ENCODE measurements at regions not wholly inside any gene's neighbourhood (a gene's known extent, or its start where the extent isn't known, plus 50 kb on each side); places are given as distances from the start of the nearest gene placed in this dataset.
"Not testable (repeated sequence)": the region's sequence is repeated elsewhere in the genome, so short reads cannot be mapped to it uniquely, and the experiment has no call there.

DNA sequence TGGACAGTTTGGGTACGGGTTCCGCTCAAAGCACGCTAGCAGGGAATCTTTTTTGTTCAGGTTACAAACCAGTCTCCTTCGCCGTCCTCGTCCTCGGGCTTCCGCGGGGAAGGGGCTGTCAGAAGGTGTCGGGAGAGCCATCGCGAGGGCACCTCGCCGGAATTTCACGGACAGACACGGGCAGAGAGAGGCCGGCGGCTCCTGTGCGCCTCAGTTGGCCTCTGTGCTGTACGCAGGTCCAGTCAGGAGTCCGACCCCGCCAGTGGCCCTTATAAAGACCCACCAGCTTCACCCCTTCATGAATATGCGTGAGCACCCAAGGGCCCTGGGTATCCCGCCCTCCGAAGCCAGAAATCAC is 362.1 kb upstream of the DEFB115 start:
- not testable (repeated sequence) for TF ChIP-seq ZNF274 (IDR thresholded peaks at IDR 0.05; ENCODE audit: low read depth, low read length); SUZ12 (IDR thresholded peaks at IDR 0.05; ENCODE audit: extremely low read depth, insufficient read depth, insufficient read length); YY1 (IDR thresholded peaks at IDR 0.05; ENCODE audit: insufficient read depth, insufficient read length)
